ENCODE measurements at regions not wholly inside any gene's neighbourhood (a gene's known extent, or its start where the extent isn't known, plus 50 kb on each side); places are given as distances from the start of the nearest gene placed in this dataset.
A peak's percentile ranks its signal among the peaks of the same experiment; 100 is the strongest.

DNA sequence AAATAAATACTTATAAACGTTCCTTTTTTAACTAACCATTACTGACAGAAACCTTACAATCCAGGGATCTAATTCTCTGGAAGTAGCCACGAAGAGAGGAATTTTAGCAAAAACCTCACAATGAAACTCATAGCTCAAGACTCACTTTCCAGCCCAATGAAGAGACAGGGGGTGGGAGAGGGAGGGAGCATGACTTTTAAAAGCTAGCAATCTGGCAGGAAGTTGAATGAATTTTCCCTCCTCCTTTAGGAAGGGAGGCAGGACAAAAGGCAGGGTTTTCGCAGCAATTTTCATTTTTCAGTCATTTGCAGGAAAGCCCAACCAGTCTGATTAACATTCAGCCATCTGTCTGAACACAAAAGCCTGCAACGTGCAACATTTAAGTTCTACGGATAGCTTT is 381.5 kb upstream of the PSMD7 start:
- no peak for DNase-seq (ENCODE audit: extremely low spot score)
- Histone ChIP-seq H3K27ac (replicated peaks in 1 of 4) (no peak overlapping the region), H3K9me3 (no peaks in the 10 kb centered on the region), H3K36me3 (no peaks in the 10 kb centered on the region), H3K4me3 (no peak overlapping the region), H3K27me3 (peaks cover 0 to 11% (median 0%) of the 10 kb centered on the region in 4 donors), H3K4me1 (no peaks in the 10 kb centered on the region)
- TF ChIP-seq POLR2AphosphoS5 (IDR thresholded peaks at IDR 0.05) (no peak), EP300 (IDR thresholded peaks at IDR 0.05) (no peak), POLR2A (IDR thresholded peaks at IDR 0.05; ENCODE audit: low read depth) (no peak)
- TF ChIP-seq, protein P1, sequence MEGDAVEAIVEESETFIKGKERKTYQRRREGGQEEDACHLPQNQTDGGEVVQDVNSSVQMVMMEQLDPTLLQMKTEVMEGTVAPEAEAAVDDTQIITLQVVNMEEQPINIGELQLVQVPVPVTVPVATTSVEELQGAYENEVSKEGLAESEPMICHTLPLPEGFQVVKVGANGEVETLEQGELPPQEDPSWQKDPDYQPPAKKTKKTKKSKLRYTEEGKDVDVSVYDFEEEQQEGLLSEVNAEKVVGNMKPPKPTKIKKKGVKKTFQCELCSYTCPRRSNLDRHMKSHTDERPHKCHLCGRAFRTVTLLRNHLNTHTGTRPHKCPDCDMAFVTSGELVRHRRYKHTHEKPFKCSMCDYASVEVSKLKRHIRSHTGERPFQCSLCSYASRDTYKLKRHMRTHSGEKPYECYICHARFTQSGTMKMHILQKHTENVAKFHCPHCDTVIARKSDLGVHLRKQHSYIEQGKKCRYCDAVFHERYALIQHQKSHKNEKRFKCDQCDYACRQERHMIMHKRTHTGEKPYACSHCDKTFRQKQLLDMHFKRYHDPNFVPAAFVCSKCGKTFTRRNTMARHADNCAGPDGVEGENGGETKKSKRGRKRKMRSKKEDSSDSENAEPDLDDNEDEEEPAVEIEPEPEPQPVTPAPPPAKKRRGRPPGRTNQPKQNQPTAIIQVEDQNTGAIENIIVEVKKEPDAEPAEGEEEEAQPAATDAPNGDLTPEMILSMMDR (IDR thresholded peaks at IDR 0.05): no peak
- intact Hi-C loops (cut with DNase I): no loop called here
- 38% methylated on average over 5 of the region's 5 CpGs for WGBS

DNA sequence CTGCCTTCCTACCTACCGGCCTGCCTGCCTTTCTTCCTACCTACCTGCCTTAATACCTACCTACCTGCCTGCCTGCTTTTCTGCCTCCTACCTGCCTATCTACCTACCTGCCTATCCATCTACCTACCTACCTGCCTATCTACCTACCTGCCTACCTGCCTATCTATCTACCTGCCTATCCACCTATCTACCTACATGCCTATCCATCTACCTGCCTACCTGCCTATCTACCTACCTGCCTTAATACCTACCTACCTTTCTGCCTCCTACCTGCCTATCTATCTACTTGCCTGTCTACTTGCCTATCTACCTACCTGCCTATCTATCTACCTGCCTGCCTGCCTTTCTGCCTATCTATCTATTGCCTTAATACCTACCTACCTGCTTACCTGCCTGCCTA is 383.8 kb upstream of the PSMD7 start:
- H3K4me3 ChIP-seq: no peak overlapping the region
- H3K36me3 ChIP-seq: no peaks in the 10 kb centered on the region
- TF ChIP-seq, protein P1 (IDR thresholded peaks at IDR 0.05): no peak
- TF ChIP-seq POLR2AphosphoS5 (IDR thresholded peaks at IDR 0.05) (no peak), EP300 (IDR thresholded peaks at IDR 0.05) (no peak), POLR2A (IDR thresholded peaks at IDR 0.05; ENCODE audit: low read depth) (no peak)
- no peaks in the 10 kb centered on the region for H3K4me1 ChIP-seq
- H3K27ac ChIP-seq (replicated peaks in 1 of 4): no peak overlapping the region
- H3K27me3 ChIP-seq: peaks cover 0 to 20% (median 0%) of the 10 kb centered on the region in 4 donors
- intact Hi-C loops (cut with DNase I): no loop called here
- no peaks in the 10 kb centered on the region for H3K9me3 ChIP-seq
- DNase-seq (ENCODE audit: extremely low spot score): no peak
- WGBS: 80% methylated on average over 1 of the region's 1 CpG

DNA sequence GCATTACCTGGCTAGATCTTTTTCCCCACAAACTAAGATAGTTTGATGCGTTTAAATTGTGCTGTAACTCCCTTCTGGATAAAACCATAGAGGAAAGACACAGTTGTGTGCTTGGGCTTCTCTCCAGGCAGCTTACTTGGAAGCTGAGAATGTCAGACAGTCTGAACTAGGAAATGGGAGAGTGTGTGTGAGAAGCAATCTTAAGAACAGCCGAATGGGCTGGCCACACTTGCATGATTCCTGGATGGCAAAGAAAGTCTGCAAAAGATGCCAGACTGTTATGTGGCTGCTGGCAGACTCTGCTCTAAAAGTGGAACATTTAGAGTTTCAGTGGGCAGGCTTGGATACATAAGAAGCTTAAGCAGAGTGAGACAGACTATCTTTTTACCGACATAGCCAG is 384.3 kb upstream of the PSMD7 start:
- WGBS: 52% methylated on average over 3 of the region's 3 CpGs
- Histone ChIP-seq H3K4me1 (no peaks in the 10 kb centered on the region), H3K27ac (replicated peaks in 1 of 4) (no peak overlapping the region), H3K4me3 (no peak overlapping the region), H3K36me3 (no peaks in the 10 kb centered on the region), H3K9me3 (no peaks in the 10 kb centered on the region), H3K27me3 (peaks cover 0 to 20% (median 0%) of the 10 kb centered on the region in 4 donors)
- intact Hi-C loops (cut with DNase I): no loop called here
- TF ChIP-seq, protein P1 (IDR thresholded peaks at IDR 0.05): no peak
- TF ChIP-seq POLR2AphosphoS5 (IDR thresholded peaks at IDR 0.05): no peak
- no peak for TF ChIP-seq EP300 (IDR thresholded peaks at IDR 0.05)
- TF ChIP-seq POLR2A (IDR thresholded peaks at IDR 0.05; ENCODE audit: low read depth): no peak
- DNase-seq (ENCODE audit: extremely low spot score): no peak

DNA sequence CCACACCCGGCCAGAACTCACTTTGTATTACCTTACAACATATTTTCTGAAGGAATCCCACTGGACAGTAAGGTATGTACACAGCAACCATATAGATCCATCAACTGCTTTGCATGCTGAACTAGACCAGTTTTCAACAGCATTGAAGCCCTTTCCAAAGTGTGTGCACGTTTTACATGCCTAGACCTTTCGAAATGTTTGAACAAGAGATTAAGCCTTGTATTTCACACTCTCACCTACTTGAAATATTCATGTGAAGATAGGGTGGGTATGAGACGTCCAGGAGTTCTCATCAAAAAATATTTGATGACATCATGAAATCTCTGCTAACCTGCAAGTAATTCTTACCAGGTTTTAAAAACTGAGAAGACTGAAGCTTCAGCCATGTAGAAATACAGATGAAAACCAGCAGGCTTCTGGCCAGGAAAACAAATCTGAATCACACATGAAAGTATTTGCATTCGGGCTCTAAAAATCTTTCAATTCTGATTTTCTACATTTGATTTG is 387.0 kb upstream of the PSMD7 start:
- WGBS: 72% methylated on average over 5 of the region's 5 CpGs
- intact Hi-C loops (cut with DNase I): no loop called here
- Histone ChIP-seq H3K9me3 (no peaks in the 10 kb centered on the region), H3K27me3 (peaks cover 0 to 20% (median 0%) of the 10 kb centered on the region in 4 donors), H3K27ac (replicated peaks in 1 of 4) (no peak overlapping the region), H3K4me3 (no peak overlapping the region), H3K4me1 (no peaks in the 10 kb centered on the region), H3K36me3 (no peaks in the 10 kb centered on the region)
- TF ChIP-seq POLR2A (IDR thresholded peaks at IDR 0.05; ENCODE audit: low read depth) (no peak), EP300 (IDR thresholded peaks at IDR 0.05) (no peak), POLR2AphosphoS5 (IDR thresholded peaks at IDR 0.05) (no peak)
- TF ChIP-seq, protein P1 (IDR thresholded peaks at IDR 0.05): no peak
- no peak for DNase-seq (ENCODE audit: extremely low spot score)

DNA sequence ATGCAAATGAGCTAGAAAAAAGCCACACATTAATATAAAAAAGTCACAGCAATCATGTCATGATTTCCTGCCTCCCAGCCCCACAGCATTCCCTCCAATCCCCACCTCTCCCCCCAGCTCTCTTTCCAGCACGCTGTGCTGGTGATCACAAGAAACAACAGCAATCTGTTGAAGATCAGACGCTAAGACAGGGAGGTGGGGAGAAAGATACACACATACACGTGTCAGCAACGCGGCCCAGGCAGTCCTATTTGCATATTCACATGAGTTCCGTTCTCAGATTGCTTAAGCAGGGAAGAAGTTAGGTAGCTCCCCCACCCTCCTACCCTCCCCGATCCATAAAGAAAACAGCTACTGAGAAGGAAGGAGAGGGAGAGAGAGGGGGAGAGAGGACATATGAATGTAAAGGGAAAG is 405.5 kb upstream of the PSMD7 start:
- H3K4me3 ChIP-seq: peak overlapping the region; percentile 9 to 28 (median 18)
- 0% methylated on average over 7 of the region's 7 CpGs for WGBS
- intact Hi-C loops (cut with DNase I): no loop called here

More for the DNA sequence above, 405.5 kb upstream of the PSMD7 start:
- H3K4me1 ChIP-seq: peaks cover 0 to 8% (median 3%) of the 10 kb centered on the region in 4 donors
- no peak overlapping the region for H3K27ac ChIP-seq (replicated peaks in 1 of 4)
- no peak for DNase-seq (ENCODE audit: extremely low spot score)
- H3K9me3 ChIP-seq: no peaks in the 10 kb centered on the region
- peaks cover 0 to 40% (median 1%) of the 10 kb centered on the region in 4 donors for H3K27me3 ChIP-seq
- H3K36me3 ChIP-seq: no peaks in the 10 kb centered on the region
- TF ChIP-seq EP300 (IDR thresholded peaks at IDR 0.05) (no peak), POLR2AphosphoS5 (IDR thresholded peaks at IDR 0.05) (no peak), POLR2A (IDR thresholded peaks at IDR 0.05; ENCODE audit: low read depth) (no peak)
- TF ChIP-seq, protein P1 (IDR thresholded peaks at IDR 0.05): no peak
